H9 (cell line): ENCODE measurements at regions not wholly inside any gene's neighbourhood (a gene's known extent, or its start where the extent isn't known, plus 50 kb on each side); places are given as distances from the start of the nearest gene placed in this dataset.

Experiments
- DNase-seq: peaks from one replicate; pipeline ENCODE4 v3.0.0-alpha.2; 2017
- H2AFZ ChIP-seq: one replicate; pipeline ENCODE4 v1.6.1; 2013; ENCODE audit warnings: mild to moderate bottlenecking, low read length, control low read depth, moderate library complexity
- H2AK5ac ChIP-seq: 2 replicates; pipeline ENCODE4 v1.6.1; 2013; ENCODE audit warnings: low read length, control low read depth, mixed read lengths; ENCODE audit not compliant: insufficient read length
- H2BK120ac ChIP-seq: one replicate; pipeline ENCODE4 v1.6.1; 2013; ENCODE audit warnings: low read depth, mild to moderate bottlenecking, low read length, control low read depth, inconsistent platforms; ENCODE audit not compliant: poor library complexity, severe bottlenecking
- H2BK12ac ChIP-seq: 2 replicates; pipeline ENCODE4 v1.6.1; 2013; ENCODE audit warnings: low read length, control low read depth, mixed read lengths, low read depth; ENCODE audit not compliant: insufficient read length
- H2BK15ac ChIP-seq: 2 replicates; pipeline ENCODE4 v1.6.1; 2013; ENCODE audit warnings: low read depth, low read length, control low read depth
- H2BK20ac ChIP-seq: one replicate; pipeline ENCODE4 v1.6.1; 2013; ENCODE audit warnings: low read depth, mild to moderate bottlenecking, low read length, control low read depth, inconsistent platforms; ENCODE audit not compliant: poor library complexity, severe bottlenecking
- H2BK5ac ChIP-seq: 2 replicates; pipeline ENCODE4 v1.6.1; 2013; ENCODE audit warnings: low read length, control low read depth, mixed read lengths; ENCODE audit not compliant: insufficient read length
- H3K14ac ChIP-seq: 2 replicates; pipeline ENCODE4 v1.6.1; 2013; ENCODE audit warnings: low read length, control low read depth; ENCODE audit not compliant: insufficient read depth
- H3K18ac ChIP-seq: 2 replicates; pipeline ENCODE4 v1.6.1; 2013; ENCODE audit warnings: low read depth, mild to moderate bottlenecking, mixed read lengths, low read length, control low read depth; ENCODE audit not compliant: insufficient read length
- H3K23ac ChIP-seq: 2 replicates; pipeline ENCODE4 v1.6.1; 2013; ENCODE audit warnings: low read length, control low read depth, mixed read lengths, low read depth; ENCODE audit not compliant: insufficient read length
- H3K23me2 ChIP-seq: 2 replicates; pipeline ENCODE4 v1.6.1; 2013; ENCODE audit warnings: low read depth, mild to moderate bottlenecking, mixed read lengths, low read length, control low read depth; ENCODE audit not compliant: insufficient read length, poor library complexity, severe bottlenecking
- H3K27ac ChIP-seq: 2 replicates; pipeline ENCODE4 v1.5.1; 2013; ENCODE audit warnings: low read length, control low read depth, mixed read lengths, low read depth; ENCODE audit not compliant: insufficient read length
- H3K27me3 ChIP-seq: 2 replicates; pipeline ENCODE4 v1.6.1; 2013; ENCODE audit warnings: low read length, control low read depth, inconsistent platforms; ENCODE audit not compliant: insufficient read depth
- H3K4ac ChIP-seq: 2 replicates; pipeline ENCODE4 v1.6.1; 2013; ENCODE audit warnings: low read depth, mild to moderate bottlenecking, control low read depth, inconsistent platforms, low read length, moderate library complexity
- H3K4me1 ChIP-seq: 2 replicates; pipeline ENCODE4 v1.6.1; 2013; ENCODE audit warnings: low read length, control low read depth, inconsistent platforms; ENCODE audit not compliant: insufficient read depth
- H3K4me2 ChIP-seq: 2 replicates; pipeline ENCODE4 v1.6.1; 2013; ENCODE audit warnings: low read length, control low read depth, mixed read lengths; ENCODE audit not compliant: insufficient read length, insufficient read depth
- H3K56ac ChIP-seq: 2 replicates; pipeline ENCODE4 v1.6.1; 2013; ENCODE audit warnings: low read depth, mild to moderate bottlenecking, mixed read lengths, low read length, control low read depth; ENCODE audit not compliant: insufficient read length
- H3K79me1 ChIP-seq: 2 replicates; pipeline ENCODE4 v1.6.1; 2013; ENCODE audit warnings: low read depth, mild to moderate bottlenecking, moderate library complexity, low read length, control low read depth, inconsistent platforms; ENCODE audit not compliant: insufficient read depth, poor library complexity, severe bottlenecking
- H3K79me2 ChIP-seq: 2 replicates; pipeline ENCODE4 v1.6.1; 2013; ENCODE audit warnings: low read length, control low read depth, inconsistent platforms; ENCODE audit not compliant: insufficient read depth
- H3K9ac ChIP-seq: 2 replicates; pipeline ENCODE4 v1.6.1; 2013; ENCODE audit warnings: low read length, control low read depth, mixed read lengths; ENCODE audit not compliant: insufficient read length; ENCODE audit errors: extremely low read depth
- H3K9me3 ChIP-seq: one replicate; pipeline ENCODE4 v1.6.1; 2013; ENCODE audit warnings: low read depth, low read length, inconsistent platforms; ENCODE audit not compliant: control insufficient read depth
- H3T11ph ChIP-seq: one replicate; pipeline ENCODE4 v1.6.1; 2013; ENCODE audit warnings: mild to moderate bottlenecking, low read length, control low read depth, inconsistent platforms
- H4K20me1 ChIP-seq: one replicate; pipeline ENCODE4 v1.6.1; 2013; ENCODE audit not compliant: control insufficient read depth, insufficient read length, insufficient read depth
- H4K5ac ChIP-seq: 2 replicates; pipeline ENCODE4 v1.6.1; 2013; ENCODE audit warnings: low read depth, mild to moderate bottlenecking, mixed read lengths, low read length, control low read depth; ENCODE audit not compliant: insufficient read length
- H4K8ac ChIP-seq: replicated peaks from 2 replicates; pipeline ENCODE4 v1.6.1; 2013; ENCODE audit warnings: low read length, control low read depth, mixed read lengths, low read depth; ENCODE audit not compliant: insufficient read length
- H4K91ac ChIP-seq: 2 replicates; pipeline ENCODE4 v1.6.1; 2013; ENCODE audit warnings: low read depth, mild to moderate bottlenecking, moderate library complexity, mixed read lengths, low read length, control low read depth; ENCODE audit not compliant: insufficient read length
- H3K27ac Mint-ChIP-seq, 3 experiments: 2 replicates in 2 of 3; 3 replicates in 1 of 3; pipeline ENCODE4 v1.8.0; 2020 to 2021; ENCODE audit warnings: mixed read lengths in 3 of 3, mild to moderate bottlenecking in 1 of 3, moderate library complexity in 1 of 3
- H3K27me3 Mint-ChIP-seq: 2 replicates; pipeline ENCODE4 v1.8.0; 2021; ENCODE audit warnings: low read depth, mild to moderate bottlenecking, moderate library complexity, mixed read lengths
- H3K36me3 Mint-ChIP-seq, 3 experiments: 2 replicates in 2 of 3; 3 replicates in 1 of 3; pipeline ENCODE4 v1.8.0; 2020 to 2021; ENCODE audit warnings: low read depth in 3 of 3, mixed read lengths in 3 of 3; ENCODE audit not compliant: insufficient read depth in 1 of 3
- H3K4me1 Mint-ChIP-seq, 2 experiments: 2 replicates each; pipeline ENCODE4 v1.8.0; 2020; ENCODE audit warnings: mixed read lengths in 2 of 2
- H3K4me3 Mint-ChIP-seq, 2 experiments: 2 replicates in 1 of 2; 3 replicates in 1 of 2; pipeline ENCODE4 v1.8.0; 2020 to 2021; ENCODE audit warnings: mild to moderate bottlenecking in 2 of 2, mixed read lengths in 2 of 2, moderate library complexity in 1 of 2
- H3K9me3 Mint-ChIP-seq, 2 experiments: 2 replicates in 1 of 2; 3 replicates in 1 of 2; pipeline ENCODE4 v1.8.0; 2020; ENCODE audit warnings: mild to moderate bottlenecking in 2 of 2, mixed read lengths in 2 of 2, moderate library complexity in 1 of 2
- CTCF ChIP-seq: fragments of 200-600 bp; sonication (generic); conservative IDR thresholded peaks from 3 replicates; pipeline ENCODE4 v1.8.0; 2021; ENCODE audit warnings: antibody characterized with exemption, mild to moderate bottlenecking
- WGBS: extraction: QIAGEN DNeasy Blood & Tissue Kit; methylation state at CpG from one replicate; pipeline ENCODE4 v1.1.7; 2013; ENCODE audit warnings: missing lambda C conversion rate, low lambda C conversion rate, mixed read lengths; ENCODE audit not compliant: insufficient read length; ENCODE audit errors: extremely low coverage; 5-methylcytosine and 5-hydroxymethylcytosine counted together

- Mint-ChIP-seq H3K27me3 (no peaks in the 10 kb centered on the region), H3K9me3 (no peaks in the 10 kb centered on the region), H3K4me1 (no peaks in the 10 kb centered on the region), H3K4me3 (no peak overlapping the region), H3K27ac (no peak overlapping the region), H3K36me3 (no peaks in the 10 kb centered on the region)
- TF ChIP-seq CTCF: no peak
- Histone ChIP-seq H3K23me2 (no peaks in the 10 kb centered on the region), H4K5ac (no peak overlapping the region), H3K18ac (no peak overlapping the region), H3K4me1 (no peaks in the 10 kb centered on the region), H2BK5ac (no peak overlapping the region), H2BK120ac (no peak overlapping the region), H2BK20ac (no peak overlapping the region), H3K14ac (no peak overlapping the region), H3K79me1 (no peaks in the 10 kb centered on the region), H3K56ac (no peak overlapping the region), H3K4ac (no peak overlapping the region), H3K27me3 (no peaks in the 10 kb centered on the region), H3K79me2 (no peaks in the 10 kb centered on the region), H3K4me2 (no peak overlapping the region), H2BK12ac (no peak overlapping the region), H3K9ac (no peak overlapping the region), H2BK15ac (no peak overlapping the region), H4K8ac (no peak overlapping the region), H4K20me1 (no peaks in the 10 kb centered on the region), H3K9me3 (no peaks in the 10 kb centered on the region), H2AFZ (no peak overlapping the region), H3K27ac (no peak overlapping the region), H3T11ph (no peak overlapping the region), H2AK5ac (no peak overlapping the region), H3K23ac (no peak overlapping the region), H4K91ac (no peak overlapping the region)
- DNase-seq: no peak
- WGBS: no CpG with 5 or more reads among the region's 4 CpGs
These were observed 539.0 kb downstream of the ARL4A start for GRCh38 chr7:13226385-13226784.
